OCI-LY7 (cell line): ENCODE measurements at regions not wholly inside any gene's neighbourhood (a gene's known extent, or its start where the extent isn't known, plus 50 kb on each side); places are given as distances from the start of the nearest gene placed in this dataset.
"Not testable (repeated sequence)": the region's sequence is repeated elsewhere in the genome, so short reads cannot be mapped to it uniquely, and the experiment has no call there.

Experiments used
- BruUV-seq: library from RNA; stranded (reverse); fragments of 400-500 nt; replicated peaks from 2 replicates; lab custom pipeline; 2021; lab: Mats Ljungman, UMichigan
- CTCF ChIA-PET: fragments of 300-600 bp; sonication (Branson Sonifier 250); formaldehyde crosslinking; loops from one replicate; lab custom pipeline; 2022; ENCODE audit warnings: antibody characterized with exemption; ENCODE audit not compliant: unreplicated experiment; lab: Charles Lee
- POLR2A ChIA-PET: fragments of 300-600 bp; sonication (Branson Sonifier 250); formaldehyde crosslinking; loops from one replicate; lab custom pipeline; 2022; ENCODE audit warnings: antibody characterized with exemption; lab: Charles Lee
- DNase-seq: peaks from one replicate; pipeline ENCODE4 v3.0.0-alpha.2; 2015; ENCODE audit warnings: low spot score
- H2AFZ ChIP-seq: fragments of 200-600 bp; sonication (generic), shearing (Covaris generic); 2 replicates; pipeline ENCODE4 v1.6.1; 2014; ENCODE audit warnings: mild to moderate bottlenecking, antibody characterized with exemption, low read length, moderate library complexity
- H3K27ac ChIP-seq: fragments of 200-600 bp; sonication (generic); 2 replicates; pipeline ENCODE4 v1.5.1; 2014; ENCODE audit warnings: mixed run types, low read depth, mild to moderate bottlenecking, moderate library complexity, low read length, inconsistent platforms; ENCODE audit not compliant: poor library complexity, severe bottlenecking
- H3K36me3 ChIP-seq: fragments of 200-600 bp; sonication (generic); 2 replicates; pipeline ENCODE4 v1.6.1; 2014; ENCODE audit warnings: mild to moderate bottlenecking, antibody characterized with exemption, low read length, moderate library complexity, mixed read lengths; ENCODE audit not compliant: insufficient read depth
- H3K4me1 ChIP-seq: fragments of 200-600 bp; sonication (generic); 2 replicates; pipeline ENCODE4 v1.5.1; 2014; ENCODE audit warnings: mild to moderate bottlenecking, low read length; ENCODE audit not compliant: insufficient read depth, poor library complexity, severe bottlenecking
- H3K4me2 ChIP-seq: fragments of 200-600 bp; sonication (generic); 2 replicates; pipeline ENCODE4 v1.6.1; 2014; ENCODE audit warnings: mild to moderate bottlenecking, low read length
- H3K4me3 ChIP-seq: fragments of 200-600 bp; sonication (generic); 2 replicates; pipeline ENCODE4 v1.5.1; 2014; ENCODE audit warnings: mild to moderate bottlenecking, low read depth, low read length; ENCODE audit not compliant: poor library complexity, severe bottlenecking
- H3K79me2 ChIP-seq: fragments of 200-600 bp; sonication (generic); 2 replicates; pipeline ENCODE4 v1.6.1; 2016; ENCODE audit warnings: low read depth, mild to moderate bottlenecking, low read length, moderate library complexity, mixed read lengths; ENCODE audit not compliant: insufficient read depth
- H3K9me2 ChIP-seq: fragments of 200-600 bp; sonication (generic); 2 replicates; pipeline ENCODE4 v1.6.1; 2016; ENCODE audit warnings: mild to moderate bottlenecking, low read length, mixed read lengths; ENCODE audit not compliant: insufficient read depth
- H3K9me3 ChIP-seq: fragments of 200-600 bp; sonication (generic); 2 replicates; pipeline ENCODE4 v1.6.1; 2014; ENCODE audit warnings: mild to moderate bottlenecking, mixed run types, low read length, mixed read lengths
- H4K20me1 ChIP-seq: fragments of 200-600 bp; sonication (generic); 2 replicates; pipeline ENCODE4 v1.6.1; 2014; ENCODE audit warnings: mild to moderate bottlenecking, antibody characterized with exemption, low read length, moderate library complexity, mixed read lengths; ENCODE audit not compliant: insufficient read depth
- EZH2phosphoT487 ChIP-seq: fragments of 200-600 bp; sonication (generic); IDR thresholded peaks from 2 replicates; pipeline ENCODE4 v1.6.1; 2018; ENCODE audit warnings: low read depth, borderline replicate concordance, mild to moderate bottlenecking, mixed run types, antibody characterized with exemption, low read length, moderate library complexity, mixed read lengths
- intact Hi-C: fragments of 100-400 bp; cut with micrococcal nuclease; formaldehyde crosslinking; loops from one replicate; pipeline ENCODE4 v1.10.0; 2022; ENCODE audit not compliant: unreplicated experiment
- TF ChIP-seq, protein P1 (sequence below): fragments of 200-600 bp; sonication (generic); conservative IDR thresholded peaks from 2 replicates; pipeline ENCODE4 v1.5.1; 2014; ENCODE audit warnings: mild to moderate bottlenecking, antibody characterized with exemption, low read length, moderate library complexity, mixed read lengths

- DNase-seq = no peak
- intact Hi-C loops = no loop called here
- H3K9me3 ChIP-seq = no peaks in the 10 kb centered on the region
- no peak overlapping the region for H2AFZ ChIP-seq
- no peak overlapping the region for H3K4me3 ChIP-seq
- H3K4me2 ChIP-seq = no peak overlapping the region
- no peaks in the 10 kb centered on the region for H3K79me2 ChIP-seq
- CTCF ChIA-PET = no interaction called here
- no TSS peak for BruUV-seq
- no peak overlapping the region for H3K27ac ChIP-seq
- no peaks in the 10 kb centered on the region for H4K20me1 ChIP-seq
- TF ChIP-seq, protein P1, sequence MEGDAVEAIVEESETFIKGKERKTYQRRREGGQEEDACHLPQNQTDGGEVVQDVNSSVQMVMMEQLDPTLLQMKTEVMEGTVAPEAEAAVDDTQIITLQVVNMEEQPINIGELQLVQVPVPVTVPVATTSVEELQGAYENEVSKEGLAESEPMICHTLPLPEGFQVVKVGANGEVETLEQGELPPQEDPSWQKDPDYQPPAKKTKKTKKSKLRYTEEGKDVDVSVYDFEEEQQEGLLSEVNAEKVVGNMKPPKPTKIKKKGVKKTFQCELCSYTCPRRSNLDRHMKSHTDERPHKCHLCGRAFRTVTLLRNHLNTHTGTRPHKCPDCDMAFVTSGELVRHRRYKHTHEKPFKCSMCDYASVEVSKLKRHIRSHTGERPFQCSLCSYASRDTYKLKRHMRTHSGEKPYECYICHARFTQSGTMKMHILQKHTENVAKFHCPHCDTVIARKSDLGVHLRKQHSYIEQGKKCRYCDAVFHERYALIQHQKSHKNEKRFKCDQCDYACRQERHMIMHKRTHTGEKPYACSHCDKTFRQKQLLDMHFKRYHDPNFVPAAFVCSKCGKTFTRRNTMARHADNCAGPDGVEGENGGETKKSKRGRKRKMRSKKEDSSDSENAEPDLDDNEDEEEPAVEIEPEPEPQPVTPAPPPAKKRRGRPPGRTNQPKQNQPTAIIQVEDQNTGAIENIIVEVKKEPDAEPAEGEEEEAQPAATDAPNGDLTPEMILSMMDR = no peak
- no peak for TF ChIP-seq EZH2phosphoT487
- POLR2A ChIA-PET = interaction anchor here (0.6 kb wide), 1 partner anchor 45 kb away, joined by 3 read pairs; no protein-coding TSS in a partner anchor
- H3K9me2 ChIP-seq = no peaks in the 10 kb centered on the region
- H3K36me3 ChIP-seq = no peaks in the 10 kb centered on the region
- no peaks in the 10 kb centered on the region for H3K4me1 ChIP-seq
These were observed 69.8 kb upstream of the STARD13 start for GRCh38 chr13:33355201-33355895.

GRCh38 chr13:33358076-33358475 lies 72.5 kb upstream of the STARD13 start:
- H3K4me2 ChIP-seq, CTCF ChIA-PET, H3K36me3 ChIP-seq, POLR2A ChIA-PET, H3K79me2 ChIP-seq, DNase-seq, H3K9me3 ChIP-seq, H2AFZ ChIP-seq, H4K20me1 ChIP-seq, intact Hi-C loops, H3K4me1 ChIP-seq, BruUV-seq, H3K27ac ChIP-seq, H3K9me2 ChIP-seq, H3K4me3 ChIP-seq: not testable (repeated sequence)

GRCh38 chr13:33362986-33363727 lies 77.6 kb upstream of the STARD13 start:
- intact Hi-C loops = no loop called here
- ChIA-PET CTCF (no interaction called here), POLR2A (interaction anchor here (0.5 kb wide), 1 partner anchor 118 kb away, joined by 4 read pairs; no protein-coding TSS in a partner anchor)
- Histone ChIP-seq H4K20me1 (no peaks in the 10 kb centered on the region), H3K79me2 (no peaks in the 10 kb centered on the region), H3K4me3 (no peak overlapping the region), H3K36me3 (no peaks in the 10 kb centered on the region), H2AFZ (no peak overlapping the region), H3K4me2 (no peak overlapping the region), H3K9me3 (no peaks in the 10 kb centered on the region), H3K4me1 (no peaks in the 10 kb centered on the region), H3K9me2 (no peaks in the 10 kb centered on the region), H3K27ac (no peak overlapping the region)
- BruUV-seq = no TSS peak
- DNase-seq = no peak
- TF ChIP-seq EZH2phosphoT487 = no peak
- TF ChIP-seq, protein P1 = no peak
